GM18505 (cell line): ENCODE measurements at regions not wholly inside any gene's neighbourhood (a gene's known extent, or its start where the extent isn't known, plus 50 kb on each side); places are given as distances from the start of the nearest gene placed in this dataset.

Experiments
- ATAC-seq: cut with Tn5 transposase; IDR thresholded peaks from one replicate; pipeline ENCODE4 v1.9.1; 2021; ENCODE audit not compliant: unreplicated experiment
- POLR2A ChIP-seq: IDR thresholded peaks from 4 replicates; pipeline ENCODE4 v1.6.1; 2011; ENCODE audit warnings: borderline replicate concordance; ENCODE audit not compliant: insufficient read depth, insufficient read length; ENCODE audit errors: extremely low read depth

DNA sequence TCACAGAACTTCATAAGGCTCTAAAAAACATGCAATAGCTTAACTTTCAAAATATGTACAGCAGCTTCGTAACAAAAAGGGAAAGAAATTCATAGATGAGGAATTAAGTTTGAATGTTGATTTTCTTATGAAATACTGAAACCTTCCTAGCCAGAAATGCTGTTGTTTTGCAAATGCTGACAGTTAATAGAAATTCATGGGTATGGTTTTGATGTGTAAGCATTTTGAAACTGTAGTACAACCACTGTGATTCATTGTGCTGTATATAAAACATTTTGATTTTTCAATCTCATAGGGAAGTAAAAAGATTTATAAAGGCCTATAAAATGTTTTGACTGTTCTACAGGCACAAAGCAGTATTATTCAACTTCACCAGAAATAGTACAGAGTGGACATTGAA, 228.4 kb upstream of the EYS start:
- no peak for ATAC-seq
- TF ChIP-seq POLR2A: no peak

- no peak for TF ChIP-seq POLR2A
- no peak for ATAC-seq
These were observed 226.4 kb upstream of the EYS start for GRCh38 chr6:65933390-65933789.

GRCh38 chr6:65927141-65927540, 220.1 kb upstream of the EYS start:
- no peak for ATAC-seq

DNA sequence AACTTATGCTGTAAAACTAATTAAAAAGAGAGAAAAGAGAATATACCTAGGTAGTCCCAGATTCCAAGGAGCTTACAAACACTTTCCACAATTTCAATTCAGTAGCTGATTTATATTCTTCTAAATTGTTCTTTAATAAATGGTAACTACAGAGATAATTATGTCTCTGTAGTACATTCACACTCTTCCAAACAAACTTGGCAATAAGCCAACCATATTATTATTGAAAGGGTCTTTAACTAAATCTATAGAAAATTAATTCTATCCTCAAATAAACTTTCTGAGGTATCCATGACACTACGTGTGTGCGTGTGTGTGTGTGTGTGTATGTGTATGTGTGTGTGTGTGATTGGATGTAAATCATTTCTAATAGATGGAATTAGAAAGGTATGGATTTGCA, 217.4 kb upstream of the EYS start:
- no peak for ATAC-seq
- no peak for TF ChIP-seq POLR2A

More at GRCh38 chr6:65927141-65927540, 220.1 kb upstream of the EYS start:
- TF ChIP-seq POLR2A: no peak

DNA sequence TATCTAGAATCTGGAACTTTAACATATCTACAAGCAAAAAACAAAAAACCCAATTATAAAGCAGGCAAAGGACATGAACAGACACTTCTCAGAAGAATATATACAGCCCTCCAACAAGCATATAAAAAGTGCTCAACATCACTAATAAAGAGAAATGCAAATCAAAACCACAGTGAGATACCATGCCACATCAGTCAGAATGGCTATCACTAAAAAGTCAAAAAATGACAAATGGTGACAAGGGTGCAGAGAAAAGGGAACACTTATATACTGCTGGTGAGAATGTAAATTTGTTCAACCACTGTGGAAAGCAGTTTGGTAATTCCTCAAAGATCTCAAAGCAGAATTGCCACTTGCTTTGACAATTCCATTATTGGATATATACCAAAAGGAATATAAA, 215.0 kb upstream of the EYS start:
- TF ChIP-seq POLR2A: no peak
- ATAC-seq: no peak

GRCh38 chr6:65908065-65908464, 201.0 kb upstream of the EYS start:
- no peak for TF ChIP-seq POLR2A

GRCh38 chr6:65903992-65904391, 197.0 kb upstream of the EYS start:
- no peak for TF ChIP-seq POLR2A
- ATAC-seq: no peak

More at GRCh38 chr6:65908065-65908464, 201.0 kb upstream of the EYS start:
- no peak for ATAC-seq

- no peak for TF ChIP-seq POLR2A
- ATAC-seq: no peak
These were observed 193.9 kb upstream of the EYS start for GRCh38 chr6:65900928-65901327.

- no peak for TF ChIP-seq POLR2A
- ATAC-seq: no peak
These were observed 189.1 kb upstream of the EYS start for GRCh38 chr6:65896140-65896539.

- ATAC-seq: no peak
- no peak for TF ChIP-seq POLR2A
These were observed 169.6 kb upstream of the EYS start for GRCh38 chr6:65876668-65877067.

GRCh38 chr6:65852369-65852852, 145.4 kb upstream of the EYS start:
- no peak for ATAC-seq
- TF ChIP-seq POLR2A: no peak

- no peak for TF ChIP-seq POLR2A
These were observed 123.1 kb upstream of the EYS start for GRCh38 chr6:65830151-65830550.

GRCh38 chr6:65819152-65819551, 112.1 kb upstream of the EYS start:
- no peak for TF ChIP-seq POLR2A
- no peak for ATAC-seq

More at GRCh38 chr6:65830151-65830550, 123.1 kb upstream of the EYS start:
- no peak for ATAC-seq

DNA sequence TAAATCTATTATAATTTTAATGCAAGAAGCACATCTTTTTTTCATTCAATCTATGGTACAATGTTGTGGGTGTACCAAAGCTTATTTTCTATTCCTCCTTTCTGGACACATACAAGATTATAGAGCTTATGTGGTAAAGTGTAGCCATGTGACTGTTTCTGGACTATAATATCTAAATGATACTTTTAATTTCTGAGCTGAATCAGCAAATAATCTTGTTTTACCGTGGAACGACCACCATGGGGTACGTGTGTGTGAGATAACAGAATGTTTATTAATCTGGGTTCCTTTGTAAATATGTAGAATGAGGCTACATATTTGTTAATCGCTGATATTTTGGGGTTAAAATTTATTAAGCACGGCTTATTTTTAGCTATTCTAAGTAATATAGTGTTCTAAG, 111.5 kb upstream of the EYS start:
- no peak for ATAC-seq
- no peak for TF ChIP-seq POLR2A

- no peak for TF ChIP-seq POLR2A
- ATAC-seq: no peak
These were observed 110.0 kb upstream of the EYS start for GRCh38 chr6:65816991-65817390.
